Activated naive CD8-positive, alpha-beta T cell treated with anti-CD3 and anti-CD28 coated beads for 36 hours (primary cell): ENCODE measurements at regions not wholly inside any gene's neighbourhood (a gene's known extent, or its start where the extent isn't known, plus 50 kb on each side); places are given as distances from the start of the nearest gene placed in this dataset.
"Not testable (repeated sequence)": the region's sequence is repeated elsewhere in the genome, so short reads cannot be mapped to it uniquely, and the experiment has no call there.

Experiments
- DNase-seq: peaks from one replicate; pipeline ENCODE4 v3.0.0; 2021
- H3K27ac Mint-ChIP-seq: one replicate; pipeline ENCODE4 v1.8.0; 2022; ENCODE audit warnings: mild to moderate bottlenecking, moderate library complexity, mixed read lengths
- H3K27me3 Mint-ChIP-seq: one replicate; pipeline ENCODE4 v1.8.0; 2022; ENCODE audit warnings: mild to moderate bottlenecking, mixed read lengths
- H3K36me3 Mint-ChIP-seq: one replicate; pipeline ENCODE4 v1.8.0; 2021; ENCODE audit warnings: mild to moderate bottlenecking, mixed read lengths
- H3K4me1 Mint-ChIP-seq: one replicate; pipeline ENCODE4 v1.8.0; 2021; ENCODE audit warnings: mixed read lengths
- H3K4me3 Mint-ChIP-seq: one replicate; pipeline ENCODE4 v1.8.0; 2022; ENCODE audit warnings: mild to moderate bottlenecking, moderate library complexity, mixed read lengths
- H3K9me3 Mint-ChIP-seq: one replicate; pipeline ENCODE4 v1.8.0; 2022; ENCODE audit warnings: mixed read lengths

DNA sequence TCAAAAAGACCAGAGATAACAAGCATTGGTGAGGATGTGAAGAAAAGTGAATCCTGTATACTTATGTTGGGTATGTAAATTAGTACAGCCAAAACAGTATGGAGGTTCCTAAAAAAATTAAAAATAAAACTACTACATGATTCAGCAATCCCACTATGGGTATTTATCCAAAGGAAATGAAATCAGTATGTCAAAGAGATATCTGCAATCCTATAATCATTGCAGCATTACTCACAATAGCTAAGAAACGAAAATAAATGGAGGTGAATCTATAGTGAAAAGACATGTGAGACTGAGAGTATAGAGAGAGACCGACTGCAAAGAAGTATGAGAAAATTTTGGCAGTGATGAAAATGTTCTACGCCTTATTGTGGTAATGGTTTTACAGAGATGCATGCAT, 139.2 kb upstream of the TMEM168 start:
- Mint-ChIP-seq H3K27me3 (no peaks in the 10 kb centered on the region), H3K9me3 (no peaks in the 10 kb centered on the region), H3K36me3 (peaks cover 16% of the 10 kb centered on the region), H3K4me3 (no peak overlapping the region), H3K4me1 (peaks cover 33% of the 10 kb centered on the region), H3K27ac (no peak overlapping the region)
- DNase-seq = no peak

- H3K4me3 Mint-ChIP-seq = no peak overlapping the region
- H3K36me3 Mint-ChIP-seq = peaks cover 17% of the 10 kb centered on the region
- no peaks in the 10 kb centered on the region for H3K27me3 Mint-ChIP-seq
- no peak for DNase-seq
- H3K4me1 Mint-ChIP-seq = peaks cover 18% of the 10 kb centered on the region
- no peaks in the 10 kb centered on the region for H3K9me3 Mint-ChIP-seq
- no peak overlapping the region for H3K27ac Mint-ChIP-seq
These were observed 135.8 kb upstream of the TMEM168 start for GRCh38 chr7:112926018-112926417.

- H3K27ac Mint-ChIP-seq, H3K4me1 Mint-ChIP-seq, DNase-seq, H3K9me3 Mint-ChIP-seq, H3K4me3 Mint-ChIP-seq, H3K27me3 Mint-ChIP-seq: not testable (repeated sequence)
- H3K36me3 Mint-ChIP-seq = peaks cover 10% of the 10 kb centered on the region
These were observed 132.4 kb upstream of the TMEM168 start for GRCh38 chr7:112922546-112922945.

- peaks cover 31% of the 10 kb centered on the region for H3K36me3 Mint-ChIP-seq
- H3K27ac Mint-ChIP-seq, DNase-seq, H3K4me1 Mint-ChIP-seq, H3K27me3 Mint-ChIP-seq, H3K4me3 Mint-ChIP-seq, H3K9me3 Mint-ChIP-seq: not testable (repeated sequence)
These were observed 126.2 kb upstream of the TMEM168 start for GRCh38 chr7:112916431-112916830.

GRCh38 chr7:112908086-112908485, 117.9 kb upstream of the TMEM168 start:
- no peak overlapping the region for H3K4me3 Mint-ChIP-seq
- H3K9me3 Mint-ChIP-seq = peaks cover 19% of the 10 kb centered on the region
- peaks cover 1% of the 10 kb centered on the region for H3K4me1 Mint-ChIP-seq
- H3K27ac Mint-ChIP-seq = no peak overlapping the region
- no peak for DNase-seq
- peaks cover 55% of the 10 kb centered on the region for H3K36me3 Mint-ChIP-seq
- H3K27me3 Mint-ChIP-seq = no peaks in the 10 kb centered on the region

DNA sequence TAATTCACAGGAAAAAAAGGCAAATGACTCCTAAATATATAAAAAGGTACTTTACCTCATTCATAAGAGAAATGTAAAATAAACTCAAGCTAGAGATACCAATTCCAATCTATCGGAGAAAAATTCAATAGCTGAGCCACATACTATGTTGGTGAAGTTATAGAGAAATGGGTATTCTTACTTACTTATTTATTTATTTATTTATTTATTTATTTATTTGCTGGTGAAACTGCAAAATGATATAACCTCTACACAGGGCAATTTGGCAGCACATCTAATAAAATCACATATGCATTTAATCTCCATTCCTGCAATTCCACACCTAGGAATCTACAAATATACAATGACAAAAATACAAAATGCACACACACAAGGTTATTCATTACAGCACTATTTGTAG, 117.5 kb upstream of the TMEM168 start:
- H3K36me3 Mint-ChIP-seq = peaks cover 50% of the 10 kb centered on the region
- H3K4me1 Mint-ChIP-seq = no peaks in the 10 kb centered on the region
- H3K9me3 Mint-ChIP-seq = peaks cover 17% of the 10 kb centered on the region
- H3K27ac Mint-ChIP-seq = no peak overlapping the region
- no peak for DNase-seq
- no peak overlapping the region for H3K4me3 Mint-ChIP-seq
- no peaks in the 10 kb centered on the region for H3K27me3 Mint-ChIP-seq

DNA sequence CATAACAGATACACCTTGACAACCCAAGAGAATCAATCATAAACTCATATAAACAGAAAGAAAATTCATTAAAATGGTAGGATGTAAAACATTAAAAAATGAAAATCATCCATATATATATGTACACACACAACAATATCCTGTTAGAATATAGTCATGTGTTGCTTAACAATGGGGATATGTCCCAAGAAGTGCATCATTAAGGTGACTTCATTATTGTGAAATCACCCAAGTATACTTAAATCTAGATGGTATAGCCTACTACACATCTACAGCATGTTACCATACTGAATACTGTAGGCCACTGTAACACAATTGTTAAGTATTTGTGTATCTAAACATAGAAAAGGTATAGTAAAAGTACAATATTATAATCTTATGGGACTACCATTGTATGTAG, 115.8 kb upstream of the TMEM168 start:
- Mint-ChIP-seq H3K4me1 (no peaks in the 10 kb centered on the region), H3K9me3 (peaks cover 12% of the 10 kb centered on the region), H3K27me3 (no peaks in the 10 kb centered on the region), H3K4me3 (no peak overlapping the region), H3K36me3 (peaks cover 46% of the 10 kb centered on the region), H3K27ac (no peak overlapping the region)
- no peak for DNase-seq

- H3K4me3 Mint-ChIP-seq = no peak overlapping the region
- peaks cover 9% of the 10 kb centered on the region for H3K9me3 Mint-ChIP-seq
- H3K4me1 Mint-ChIP-seq = no peaks in the 10 kb centered on the region
- H3K36me3 Mint-ChIP-seq = peaks cover 46% of the 10 kb centered on the region
- no peak for DNase-seq
- H3K27me3 Mint-ChIP-seq = no peaks in the 10 kb centered on the region
- H3K27ac Mint-ChIP-seq = no peak overlapping the region
These were observed 115.2 kb upstream of the TMEM168 start for GRCh38 chr7:112905413-112905812.

GRCh38 chr7:112898432-112899290, 108.5 kb upstream of the TMEM168 start:
- no peak overlapping the region for H3K4me3 Mint-ChIP-seq
- peaks cover 32% of the 10 kb centered on the region for H3K36me3 Mint-ChIP-seq
- peak; percentile 18 for DNase-seq

DNA sequence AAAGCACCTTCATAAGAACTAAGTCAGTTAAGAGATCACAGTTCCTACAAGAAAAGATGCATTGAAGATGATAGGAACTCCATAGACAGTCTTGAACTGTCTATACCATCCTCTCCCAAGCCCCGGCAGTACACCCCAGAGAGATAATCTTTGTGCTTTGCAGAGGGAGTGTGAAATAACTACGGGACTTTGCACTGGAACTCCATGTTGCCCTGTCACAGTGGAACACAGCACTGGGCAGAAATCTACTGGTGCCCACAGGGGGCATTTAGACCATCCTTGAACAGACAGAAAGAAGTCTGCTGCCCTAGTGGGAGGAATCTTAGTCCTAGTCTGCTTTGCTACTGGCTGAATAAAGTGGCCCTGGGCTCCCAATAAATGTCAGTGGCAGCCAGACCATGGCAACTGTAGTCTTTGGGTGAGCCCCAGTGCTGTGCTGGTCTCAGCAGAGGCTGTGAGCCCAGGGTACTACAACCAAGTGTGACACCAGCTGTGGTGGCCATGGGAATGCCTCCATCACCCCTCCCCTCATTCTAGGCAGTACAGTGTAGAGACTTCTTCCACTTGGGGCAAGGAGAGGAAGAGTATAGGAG, 107.7 kb upstream of the TMEM168 start:
- peaks cover 36% of the 10 kb centered on the region for H3K36me3 Mint-ChIP-seq
- peaks cover 3% of the 10 kb centered on the region for H3K9me3 Mint-ChIP-seq
- no peak overlapping the region for H3K4me3 Mint-ChIP-seq
- DNase-seq = no peak
- H3K4me1 Mint-ChIP-seq = peaks cover 7% of the 10 kb centered on the region
- no peak overlapping the region for H3K27ac Mint-ChIP-seq
- no peaks in the 10 kb centered on the region for H3K27me3 Mint-ChIP-seq

More at GRCh38 chr7:112898432-112899290, 108.5 kb upstream of the TMEM168 start:
- H3K4me1 Mint-ChIP-seq = peaks cover 7% of the 10 kb centered on the region
- peaks cover 3% of the 10 kb centered on the region for H3K9me3 Mint-ChIP-seq
- H3K27ac Mint-ChIP-seq = no peak overlapping the region
- H3K27me3 Mint-ChIP-seq = no peaks in the 10 kb centered on the region

DNA sequence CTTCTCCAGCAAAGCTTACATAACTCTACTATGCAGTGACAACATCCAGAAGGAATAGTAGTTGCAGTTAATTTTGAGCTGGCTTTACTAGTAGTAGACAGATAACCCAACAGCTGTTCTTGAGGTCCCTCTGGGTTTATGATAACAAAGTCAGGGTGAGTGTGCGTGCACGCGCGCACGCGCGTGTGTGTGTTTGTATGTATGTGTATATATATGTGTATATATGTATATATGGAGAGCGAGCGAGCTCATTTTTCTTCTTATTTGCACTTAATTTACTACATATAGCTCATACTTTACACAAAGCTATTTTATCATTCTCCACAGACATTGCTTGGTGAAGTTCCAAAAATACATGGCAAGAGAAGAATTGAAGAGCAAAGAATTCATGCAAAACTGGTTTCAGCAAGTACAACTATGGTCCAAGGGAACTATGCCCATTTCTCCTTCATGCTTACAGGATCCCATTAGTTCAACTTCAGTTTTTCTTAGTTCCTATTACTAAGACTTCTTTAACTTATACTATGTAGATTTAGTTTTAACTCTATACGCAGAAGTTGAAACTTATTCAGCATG, 105.9 kb upstream of the TMEM168 start:
- DNase-seq = no peak
- Mint-ChIP-seq H3K9me3 (peaks cover 3% of the 10 kb centered on the region), H3K27me3 (no peaks in the 10 kb centered on the region), H3K27ac (no peak overlapping the region), H3K36me3 (peaks cover 34% of the 10 kb centered on the region), H3K4me3 (no peak overlapping the region), H3K4me1 (peaks cover 7% of the 10 kb centered on the region)

- H3K27ac Mint-ChIP-seq = no peak overlapping the region
- H3K4me3 Mint-ChIP-seq = no peak overlapping the region
- peaks cover 18% of the 10 kb centered on the region for H3K36me3 Mint-ChIP-seq
- no peaks in the 10 kb centered on the region for H3K27me3 Mint-ChIP-seq
- DNase-seq = no peak
- H3K4me1 Mint-ChIP-seq = peaks cover 9% of the 10 kb centered on the region
- H3K9me3 Mint-ChIP-seq = no peaks in the 10 kb centered on the region
These were observed 102.1 kb upstream of the TMEM168 start for GRCh38 chr7:112892263-112892662.

DNA sequence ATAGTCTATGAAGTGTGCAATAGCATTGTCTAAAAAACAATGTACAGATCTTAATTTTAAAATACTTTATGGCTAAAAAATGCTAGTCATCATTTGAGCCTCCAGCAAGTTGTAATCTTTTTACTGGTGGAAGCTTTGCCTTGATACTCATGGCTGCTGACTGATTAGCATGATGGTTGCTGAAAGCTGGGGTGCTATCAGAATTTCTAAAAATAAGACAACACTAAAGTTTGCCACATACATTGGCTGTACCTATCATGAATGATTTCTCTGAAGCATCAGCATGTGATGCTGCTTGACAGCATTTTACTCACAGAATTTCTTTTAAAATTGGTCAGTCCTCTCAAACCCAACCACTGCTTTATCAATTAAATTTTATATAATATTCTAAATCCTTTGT, 101.5 kb upstream of the TMEM168 start:
- H3K4me1 Mint-ChIP-seq = peaks cover 6% of the 10 kb centered on the region
- H3K36me3 Mint-ChIP-seq = peaks cover 18% of the 10 kb centered on the region
- no peaks in the 10 kb centered on the region for H3K27me3 Mint-ChIP-seq

DNA sequence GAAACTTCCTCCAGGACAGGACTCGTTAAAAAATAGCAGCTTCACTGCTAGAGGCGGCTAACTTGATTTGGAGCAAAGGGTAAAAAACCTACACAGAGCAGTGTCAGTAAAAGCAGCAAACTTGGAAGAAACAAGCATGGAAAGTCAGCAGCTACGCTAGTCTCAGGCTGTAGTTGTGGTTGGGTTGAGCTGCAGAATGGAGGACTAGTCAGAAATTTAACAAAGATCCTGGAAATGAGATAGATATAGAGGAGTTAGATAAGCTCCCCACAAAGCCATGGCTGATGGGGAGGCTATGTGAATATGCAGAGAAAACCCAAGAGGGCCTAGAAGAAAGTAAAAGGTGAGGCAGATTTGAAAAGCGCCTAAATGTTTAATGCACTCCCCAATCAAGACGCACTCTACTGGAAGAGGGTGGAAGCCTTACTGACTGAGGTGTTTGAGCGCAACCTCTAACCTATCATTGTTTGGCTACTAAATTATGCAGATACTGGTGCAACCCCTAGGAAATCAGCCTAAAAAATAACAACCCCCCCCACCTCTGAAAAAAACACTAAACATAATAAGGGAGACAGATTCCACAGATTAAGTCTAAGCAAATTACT, 99.7 kb upstream of the TMEM168 start:
- Mint-ChIP-seq H3K27me3 (no peaks in the 10 kb centered on the region), H3K4me3 (no peak overlapping the region), H3K4me1 (peaks cover 5% of the 10 kb centered on the region), H3K9me3 (no peaks in the 10 kb centered on the region), H3K36me3 (peaks cover 35% of the 10 kb centered on the region), H3K27ac (no peak overlapping the region)
- DNase-seq = no peak

More for the DNA sequence above, 101.5 kb upstream of the TMEM168 start:
- no peak overlapping the region for H3K4me3 Mint-ChIP-seq
- no peaks in the 10 kb centered on the region for H3K9me3 Mint-ChIP-seq
- DNase-seq = no peak
- no peak overlapping the region for H3K27ac Mint-ChIP-seq

DNA sequence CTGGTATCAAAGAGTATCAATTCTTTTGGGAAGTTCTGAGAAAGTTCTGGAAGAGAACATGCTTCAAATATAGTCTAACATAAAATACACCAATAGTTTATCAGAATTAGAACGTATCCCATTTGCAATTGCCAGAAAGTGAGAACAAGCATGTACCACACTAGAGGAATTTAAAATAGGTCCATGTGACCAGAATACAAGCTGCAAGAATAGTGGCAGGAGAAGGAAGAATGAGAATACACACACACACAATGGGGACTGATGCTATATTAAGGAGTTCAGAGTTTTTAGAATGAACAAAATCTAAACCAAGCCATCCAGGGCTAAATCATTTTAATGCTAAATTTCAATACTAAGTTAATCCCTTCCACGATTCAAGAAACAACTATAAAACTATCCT, 99.1 kb upstream of the TMEM168 start:
- Mint-ChIP-seq H3K4me1 (peaks cover 5% of the 10 kb centered on the region), H3K4me3 (no peak overlapping the region), H3K36me3 (peaks cover 33% of the 10 kb centered on the region), H3K9me3 (no peaks in the 10 kb centered on the region), H3K27ac (no peak overlapping the region), H3K27me3 (no peaks in the 10 kb centered on the region)
- no peak for DNase-seq
